H1 (cell line): ENCODE measurements at regions not wholly inside any gene's neighbourhood (a gene's known extent, or its start where the extent isn't known, plus 50 kb on each side); places are given as distances from the start of the nearest gene placed in this dataset.

Source experiments
- BACH1 ChIP-seq: IDR thresholded peaks from 2 replicates; pipeline ENCODE4 v1.6.1; 2012; ENCODE audit warnings: low read length, improper control_type of control experiment
- EGR1 ChIP-seq: IDR thresholded peaks from 2 replicates; pipeline ENCODE4 v1.6.1; 2011; ENCODE audit warnings: low read depth, low read length, borderline replicate concordance
- GTF2F1 ChIP-seq: IDR thresholded peaks from 2 replicates; pipeline ENCODE4 v1.6.1; 2012; ENCODE audit warnings: low read depth, low read length, improper control_type of control experiment, borderline replicate concordance
- JUN ChIP-seq: IDR thresholded peaks from 2 replicates; pipeline ENCODE4 v1.6.1; 2011; ENCODE audit warnings: low read depth, mild to moderate bottlenecking, improper control_type of control experiment, low read length
- JUND ChIP-seq: IDR thresholded peaks from 2 replicates; pipeline ENCODE4 v1.6.1; 2011; ENCODE audit warnings: mild to moderate bottlenecking, improper control_type of control experiment, low read length
- KDM1A ChIP-seq: fragments of 200-600, 300-600 bp; sonication (generic); IDR thresholded peaks from 2 replicates; pipeline ENCODE4 v1.7.1; 2016; ENCODE audit warnings: mild to moderate bottlenecking, low read length, borderline replicate concordance
- NANOG ChIP-seq: IDR thresholded peaks from 2 replicates; pipeline ENCODE4 v1.6.1; 2011; ENCODE audit warnings: low read length, low read depth, mild to moderate bottlenecking, inconsistent platforms; ENCODE audit not compliant: insufficient read depth, poor library complexity, severe bottlenecking
- POLR2A ChIP-seq, 2 experiments: IDR thresholded peaks; 1 replicate in 1 of 2; 2 replicates in 1 of 2; pipeline ENCODE4 v1.6.1; 2011; ENCODE audit warnings: low read depth in 2 of 2, low read length in 2 of 2, mild to moderate bottlenecking in 2 of 2; ENCODE audit errors: control extremely low read depth in 1 of 2
- POLR2AphosphoS5 ChIP-seq: IDR thresholded peaks from 2 replicates; pipeline ENCODE4 v1.6.1; 2011; ENCODE audit warnings: low read depth, low read length
- RAD21 ChIP-seq, 2 experiments: IDR thresholded peaks in 1 of 2; conservative IDR thresholded peaks in 1 of 2; 2 replicates each; pipeline ENCODE4 v1.6.1; 2011; ENCODE audit warnings: low read depth in 2 of 2, low read length in 2 of 2, improper control_type of control experiment in 1 of 2, inconsistent platforms in 1 of 2, mild to moderate bottlenecking in 1 of 2, moderate library complexity in 1 of 2
- RNF2 ChIP-seq: fragments of 200-900, 300-1000 bp; sonication (generic); IDR thresholded peaks from 2 replicates; pipeline ENCODE4 v1.7.1; 2016; ENCODE audit warnings: borderline replicate concordance, low read depth, mild to moderate bottlenecking, antibody characterized with exemption, low read length; ENCODE audit not compliant: poor library complexity, severe bottlenecking; ENCODE audit errors: missing control alignments
- TCF12 ChIP-seq: IDR thresholded peaks from 2 replicates; pipeline ENCODE4 v1.6.1; 2011; ENCODE audit warnings: low read depth, mild to moderate bottlenecking, low read length
- YY1 ChIP-seq: IDR thresholded peaks from 2 replicates; pipeline ENCODE4 v1.6.1; 2011; ENCODE audit warnings: low read depth, mild to moderate bottlenecking, low read length
- TF ChIP-seq, protein P1 (sequence below), 3 experiments: IDR thresholded peaks; 1 replicate in 2 of 3; 2 replicates in 1 of 3; pipeline versions ENCODE4 v1.5.1 to v1.6.1; 2011; ENCODE audit warnings: low read length in 3 of 3, mild to moderate bottlenecking in 3 of 3, inconsistent platforms in 2 of 3, low read depth in 1 of 3, moderate library complexity in 1 of 3; ENCODE audit not compliant: insufficient read depth in 1 of 3; ENCODE audit errors: control extremely low read depth in 1 of 3

DNA sequence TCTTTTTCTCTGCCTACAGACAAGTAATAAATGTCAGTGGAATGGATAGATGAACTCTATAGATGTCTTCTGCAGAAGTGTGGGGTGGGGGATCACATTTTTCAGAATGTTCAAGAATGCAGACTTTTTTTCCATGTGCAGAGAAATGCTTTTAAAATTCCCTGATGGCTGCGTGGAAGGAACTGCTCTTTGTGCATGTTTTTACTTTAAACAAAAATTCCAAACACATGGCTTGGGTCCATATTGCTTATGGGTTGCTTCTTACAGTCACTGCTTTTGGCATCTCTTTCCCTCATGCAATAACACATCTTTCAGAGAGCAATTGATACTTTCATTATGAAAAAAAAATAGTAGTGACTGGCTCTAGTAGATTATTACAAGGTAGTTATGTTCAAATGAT, 1053.6 kb downstream of the NLGN4Y start:
- TF ChIP-seq, protein P1, sequence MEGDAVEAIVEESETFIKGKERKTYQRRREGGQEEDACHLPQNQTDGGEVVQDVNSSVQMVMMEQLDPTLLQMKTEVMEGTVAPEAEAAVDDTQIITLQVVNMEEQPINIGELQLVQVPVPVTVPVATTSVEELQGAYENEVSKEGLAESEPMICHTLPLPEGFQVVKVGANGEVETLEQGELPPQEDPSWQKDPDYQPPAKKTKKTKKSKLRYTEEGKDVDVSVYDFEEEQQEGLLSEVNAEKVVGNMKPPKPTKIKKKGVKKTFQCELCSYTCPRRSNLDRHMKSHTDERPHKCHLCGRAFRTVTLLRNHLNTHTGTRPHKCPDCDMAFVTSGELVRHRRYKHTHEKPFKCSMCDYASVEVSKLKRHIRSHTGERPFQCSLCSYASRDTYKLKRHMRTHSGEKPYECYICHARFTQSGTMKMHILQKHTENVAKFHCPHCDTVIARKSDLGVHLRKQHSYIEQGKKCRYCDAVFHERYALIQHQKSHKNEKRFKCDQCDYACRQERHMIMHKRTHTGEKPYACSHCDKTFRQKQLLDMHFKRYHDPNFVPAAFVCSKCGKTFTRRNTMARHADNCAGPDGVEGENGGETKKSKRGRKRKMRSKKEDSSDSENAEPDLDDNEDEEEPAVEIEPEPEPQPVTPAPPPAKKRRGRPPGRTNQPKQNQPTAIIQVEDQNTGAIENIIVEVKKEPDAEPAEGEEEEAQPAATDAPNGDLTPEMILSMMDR (IDR thresholded peaks at IDR 0.05; ENCODE audit: control extremely low read depth in 1 of 3, insufficient read depth in 1 of 3, low read depth in 1 of 3, low read length in 3 of 3), result no peak
- no peak for TF ChIP-seq JUND
- TF ChIP-seq RAD21 (IDR thresholded peaks at IDR 0.05 in 1 of 2, conservative IDR thresholded peaks at IDR 0.05 in 1 of 2; ENCODE audit: low read depth in 2 of 2, low read length in 2 of 2), result no peak
- no peak for TF ChIP-seq JUN
- TF ChIP-seq EGR1, result no peak
- no peak for TF ChIP-seq TCF12
- no peak for TF ChIP-seq GTF2F1
- no peak for TF ChIP-seq POLR2A (IDR thresholded peaks at IDR 0.05; ENCODE audit: control extremely low read depth in 1 of 2, low read depth in 2 of 2, low read length in 2 of 2)
- TF ChIP-seq BACH1, result no peak
- no peak for TF ChIP-seq KDM1A
- no peak for TF ChIP-seq YY1
- TF ChIP-seq POLR2AphosphoS5, result no peak
- TF ChIP-seq NANOG, result no peak
- TF ChIP-seq RNF2, result no peak
